Progenitor cell of endocrine pancreas (in vitro differentiated cells): ENCODE measurements at regions not wholly inside any gene's neighbourhood (a gene's known extent, or its start where the extent isn't known, plus 50 kb on each side); places are given as distances from the start of the nearest gene placed in this dataset.

Experiments
- DNase-seq: peaks from one replicate; pipeline ENCODE4 v3.0.0; 2021; ENCODE audit warnings: low spot score; ENCODE audit not compliant: unreplicated experiment
- H3K27ac Mint-ChIP-seq: 2 replicates; pipeline ENCODE4 v1.8.0; 2021; ENCODE audit warnings: mild to moderate bottlenecking, moderate library complexity, mixed read lengths
- H3K27me3 Mint-ChIP-seq: 2 replicates; pipeline ENCODE4 v1.8.0; 2021; ENCODE audit warnings: mixed read lengths
- H3K36me3 Mint-ChIP-seq: 2 replicates; pipeline ENCODE4 v1.8.0; 2022; ENCODE audit warnings: mixed read lengths; ENCODE audit not compliant: insufficient read depth
- H3K4me1 Mint-ChIP-seq: 2 replicates; pipeline ENCODE4 v1.8.0; 2021; ENCODE audit warnings: low read depth, mixed read lengths
- H3K4me3 Mint-ChIP-seq: 2 replicates; pipeline ENCODE4 v1.8.0; 2021; ENCODE audit warnings: low read depth, mild to moderate bottlenecking, moderate library complexity, mixed read lengths
- H3K9me3 Mint-ChIP-seq: 2 replicates; pipeline ENCODE4 v1.8.0; 2021; ENCODE audit warnings: low read depth, mixed read lengths
- CTCF ChIP-seq: fragments of 200-600 bp; sonication (generic); IDR thresholded peaks from one replicate; pipeline ENCODE4 v1.5.0; 2021; ENCODE audit warnings: antibody characterized with exemption, mild to moderate bottlenecking; ENCODE audit not compliant: unreplicated experiment

DNA sequence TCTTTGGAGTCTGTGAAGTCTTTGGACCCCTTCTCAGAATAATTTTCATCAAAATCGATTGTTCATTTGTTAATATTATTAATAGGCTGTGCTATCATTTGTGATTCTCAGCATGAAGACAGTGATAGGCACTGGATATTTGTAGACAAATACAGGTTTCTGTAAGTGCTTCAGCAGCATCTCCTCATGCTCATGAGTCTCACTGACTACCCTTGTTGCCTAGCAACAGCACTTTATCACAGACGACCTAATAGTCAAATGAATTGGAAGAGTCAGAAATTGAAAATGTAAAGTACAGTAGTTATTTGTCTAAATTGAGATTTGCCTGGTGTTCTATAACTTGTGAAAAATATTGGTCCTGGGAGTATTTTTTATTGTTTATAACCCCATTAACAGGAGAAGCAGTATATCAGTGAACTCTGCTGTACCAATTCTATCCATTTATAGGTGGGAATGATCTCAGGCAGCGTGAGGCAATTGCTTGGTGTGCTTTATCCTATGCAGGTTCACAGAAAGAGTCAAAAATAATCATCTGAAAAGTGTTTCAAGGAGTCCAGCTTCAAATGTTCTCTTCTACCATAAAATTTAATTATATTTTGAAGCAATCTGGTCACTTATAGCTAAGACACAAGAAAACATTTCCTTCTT is 684.6 kb downstream of the RFPL4B start:
- no peak for DNase-seq
- TF ChIP-seq CTCF: no peak
- H3K27me3 Mint-ChIP-seq: peaks cover 3% of the 10 kb centered on the region
- no peaks in the 10 kb centered on the region for H3K36me3 Mint-ChIP-seq
- H3K4me3 Mint-ChIP-seq: no peak overlapping the region
- H3K4me1 Mint-ChIP-seq: no peaks in the 10 kb centered on the region
- H3K9me3 Mint-ChIP-seq: peaks cover 6% of the 10 kb centered on the region
- H3K27ac Mint-ChIP-seq: no peak overlapping the region

DNA sequence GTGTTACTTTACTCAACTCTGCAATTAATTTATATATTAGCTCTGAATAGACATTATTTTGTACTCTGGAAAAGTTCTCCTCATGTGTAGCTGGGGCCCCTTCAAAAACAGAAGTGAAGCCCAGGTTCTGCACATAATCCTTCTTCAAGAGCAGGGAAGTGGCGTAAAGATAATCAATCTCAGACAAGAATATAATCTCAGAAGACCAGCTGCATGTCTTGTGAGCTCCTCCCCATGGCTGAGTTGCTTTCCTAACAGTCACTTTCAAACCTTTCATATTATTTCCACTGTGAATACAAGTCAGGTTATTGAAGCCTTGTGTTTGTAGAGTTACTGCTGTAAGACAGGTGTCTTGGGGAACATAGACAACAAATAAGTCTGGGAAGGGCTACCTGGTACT is 691.9 kb downstream of the RFPL4B start:
- Mint-ChIP-seq H3K9me3 (peaks cover 7% of the 10 kb centered on the region), H3K4me3 (no peak overlapping the region), H3K27ac (no peak overlapping the region), H3K27me3 (no peaks in the 10 kb centered on the region), H3K36me3 (no peaks in the 10 kb centered on the region), H3K4me1 (no peaks in the 10 kb centered on the region)
- TF ChIP-seq CTCF: no peak
- DNase-seq: no peak

DNA sequence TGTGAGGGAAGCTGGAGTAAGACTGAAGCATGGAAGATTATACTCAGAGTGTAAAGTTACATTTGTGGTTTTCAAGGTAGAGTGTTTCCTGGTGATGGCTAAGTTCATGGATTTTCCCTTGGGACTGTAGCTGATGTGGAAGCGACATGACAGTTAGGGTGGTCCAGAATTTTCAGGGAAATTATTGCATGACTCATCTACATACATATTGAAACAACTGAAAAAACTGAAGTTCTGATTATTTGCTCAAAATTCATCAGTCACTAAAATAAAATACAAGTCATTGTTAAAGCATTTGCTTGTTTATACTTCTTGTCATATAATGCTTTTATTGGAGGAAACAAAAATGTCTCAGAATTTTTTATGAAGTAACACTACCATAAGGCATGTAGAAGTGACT is 700.0 kb downstream of the RFPL4B start:
- Mint-ChIP-seq H3K4me3 (no peak overlapping the region), H3K36me3 (no peaks in the 10 kb centered on the region), H3K4me1 (peaks cover 3% of the 10 kb centered on the region), H3K9me3 (peaks cover 3% of the 10 kb centered on the region), H3K27me3 (no peaks in the 10 kb centered on the region), H3K27ac (no peak overlapping the region)
- no peak for DNase-seq
- no peak for TF ChIP-seq CTCF

- no peaks in the 10 kb centered on the region for H3K9me3 Mint-ChIP-seq
- DNase-seq: no peak
- TF ChIP-seq CTCF: no peak
- H3K4me3 Mint-ChIP-seq: no peak overlapping the region
- H3K4me1 Mint-ChIP-seq: peaks cover 3% of the 10 kb centered on the region
- H3K27me3 Mint-ChIP-seq: no peaks in the 10 kb centered on the region
- H3K27ac Mint-ChIP-seq: no peak overlapping the region
- no peaks in the 10 kb centered on the region for H3K36me3 Mint-ChIP-seq
Observed at GRCh38 chr6:113047932-113048331, 700.8 kb downstream of the RFPL4B start.

GRCh38 chr6:113048741-113049140 is 701.6 kb downstream of the RFPL4B start:
- DNase-seq: no peak
- H3K9me3 Mint-ChIP-seq: no peaks in the 10 kb centered on the region
- H3K36me3 Mint-ChIP-seq: no peaks in the 10 kb centered on the region
- no peak for TF ChIP-seq CTCF
- H3K4me3 Mint-ChIP-seq: no peak overlapping the region
- peaks cover 3% of the 10 kb centered on the region for H3K4me1 Mint-ChIP-seq
- H3K27me3 Mint-ChIP-seq: no peaks in the 10 kb centered on the region
- no peak overlapping the region for H3K27ac Mint-ChIP-seq
